C4-2B (cell line): ENCODE measurements at regions not wholly inside any gene's neighbourhood (a gene's known extent, or its start where the extent isn't known, plus 50 kb on each side); places are given as distances from the start of the nearest gene placed in this dataset.

Experiments
- H3K27ac ChIP-seq: fragments of 450-650 bp; 2 replicates; pipeline ENCODE4 v1.5.1; 2017
- ZFX ChIP-seq: fragments of 450-650 bp; IDR thresholded peaks from 2 replicates; pipeline ENCODE4 v1.6.1; 2017
- TF ChIP-seq, protein P1 (sequence below): fragments of 450-650 bp; conservative IDR thresholded peaks from 2 replicates; pipeline ENCODE4 v1.5.1; 2017; ENCODE audit warnings: mild to moderate bottlenecking

DNA sequence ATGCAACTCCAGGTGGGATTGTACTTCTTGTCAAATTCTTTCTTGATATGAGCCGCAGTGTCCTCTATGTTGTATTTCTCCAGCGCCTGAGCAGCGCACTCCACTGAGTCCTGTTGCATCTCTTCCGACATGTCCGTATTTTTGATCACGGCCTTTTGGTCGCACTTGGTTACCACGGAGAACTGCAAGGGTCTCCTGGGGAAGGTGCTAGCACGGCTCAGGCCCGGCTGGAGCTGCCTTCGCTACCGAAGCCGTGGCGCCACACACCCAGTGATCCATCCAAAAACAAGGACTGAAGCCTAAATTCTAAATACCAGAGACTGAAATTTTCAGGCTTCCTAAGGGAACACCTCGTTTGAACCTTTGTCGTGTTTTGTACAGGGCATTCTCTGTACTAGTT lies 194.4 kb upstream of the SEMA3D start:
- TF ChIP-seq, protein P1, sequence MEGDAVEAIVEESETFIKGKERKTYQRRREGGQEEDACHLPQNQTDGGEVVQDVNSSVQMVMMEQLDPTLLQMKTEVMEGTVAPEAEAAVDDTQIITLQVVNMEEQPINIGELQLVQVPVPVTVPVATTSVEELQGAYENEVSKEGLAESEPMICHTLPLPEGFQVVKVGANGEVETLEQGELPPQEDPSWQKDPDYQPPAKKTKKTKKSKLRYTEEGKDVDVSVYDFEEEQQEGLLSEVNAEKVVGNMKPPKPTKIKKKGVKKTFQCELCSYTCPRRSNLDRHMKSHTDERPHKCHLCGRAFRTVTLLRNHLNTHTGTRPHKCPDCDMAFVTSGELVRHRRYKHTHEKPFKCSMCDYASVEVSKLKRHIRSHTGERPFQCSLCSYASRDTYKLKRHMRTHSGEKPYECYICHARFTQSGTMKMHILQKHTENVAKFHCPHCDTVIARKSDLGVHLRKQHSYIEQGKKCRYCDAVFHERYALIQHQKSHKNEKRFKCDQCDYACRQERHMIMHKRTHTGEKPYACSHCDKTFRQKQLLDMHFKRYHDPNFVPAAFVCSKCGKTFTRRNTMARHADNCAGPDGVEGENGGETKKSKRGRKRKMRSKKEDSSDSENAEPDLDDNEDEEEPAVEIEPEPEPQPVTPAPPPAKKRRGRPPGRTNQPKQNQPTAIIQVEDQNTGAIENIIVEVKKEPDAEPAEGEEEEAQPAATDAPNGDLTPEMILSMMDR = no peak
- TF ChIP-seq ZFX = no peak
- H3K27ac ChIP-seq = no peak overlapping the region

DNA sequence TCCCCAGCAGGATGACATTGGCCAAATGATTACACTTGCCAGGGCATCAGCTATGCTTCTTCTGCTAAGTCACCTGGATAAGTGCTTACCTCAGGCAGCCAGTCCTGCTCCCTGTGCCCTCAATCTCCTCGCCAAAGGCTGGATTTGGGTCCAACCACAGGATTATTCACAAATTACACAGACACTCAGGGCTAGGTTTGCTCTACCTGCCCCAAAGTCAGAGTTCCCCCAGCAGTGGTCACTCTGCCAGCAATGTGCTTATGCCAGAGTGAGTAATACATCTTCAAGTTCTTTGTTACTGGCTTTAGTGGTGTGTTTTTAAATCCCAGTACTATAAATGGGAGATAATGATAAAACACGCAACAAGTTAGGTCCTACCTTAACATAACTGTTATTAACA lies 189.7 kb upstream of the SEMA3D start:
- TF ChIP-seq, protein P1 = no peak
- no peak for TF ChIP-seq ZFX
- H3K27ac ChIP-seq = no peak overlapping the region

DNA sequence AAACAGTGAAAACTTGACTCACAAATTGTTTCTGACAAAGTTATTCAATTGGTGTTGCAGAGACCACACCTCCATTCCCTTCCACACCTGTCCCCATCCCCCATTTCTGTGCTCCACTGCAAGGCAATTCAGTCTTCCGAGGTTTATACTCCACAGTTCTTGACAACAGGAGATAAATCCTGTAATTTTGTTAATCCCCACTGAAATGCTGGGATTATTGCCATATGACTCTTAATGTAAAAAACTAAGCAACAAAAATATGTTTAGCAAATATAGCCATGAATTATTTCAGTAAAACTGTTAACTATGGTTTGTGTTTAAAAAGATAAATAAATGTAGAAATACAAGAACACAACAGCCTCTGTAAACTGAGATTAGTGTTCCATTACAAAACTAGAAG lies 170.1 kb upstream of the SEMA3D start:
- TF ChIP-seq, protein P1 = no peak
- TF ChIP-seq ZFX = no peak
- H3K27ac ChIP-seq = no peak overlapping the region

DNA sequence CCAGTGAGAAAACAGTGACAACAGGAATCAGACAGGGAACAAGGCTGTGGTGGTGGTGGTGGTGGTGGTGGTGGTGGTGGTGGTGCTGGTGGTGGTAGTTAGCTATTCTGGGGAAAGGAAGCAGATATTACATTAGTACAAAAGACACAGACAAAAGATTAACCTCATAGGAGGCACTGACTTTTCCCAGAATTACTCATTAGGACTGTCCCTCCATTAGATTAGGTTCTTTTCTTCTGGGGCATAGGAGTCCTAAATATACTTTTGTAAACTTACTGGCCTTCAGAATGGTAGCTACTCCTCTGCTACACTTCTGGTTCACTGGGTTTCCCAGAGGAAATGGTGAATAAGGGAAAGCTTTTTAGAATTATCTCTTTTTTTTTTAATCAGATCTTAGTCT lies 156.6 kb upstream of the SEMA3D start:
- peak overlapping the region; percentile 58; the same call in 1 of the 2 replicates for H3K27ac ChIP-seq
- TF ChIP-seq, protein P1 = no peak
- no peak for TF ChIP-seq ZFX

DNA sequence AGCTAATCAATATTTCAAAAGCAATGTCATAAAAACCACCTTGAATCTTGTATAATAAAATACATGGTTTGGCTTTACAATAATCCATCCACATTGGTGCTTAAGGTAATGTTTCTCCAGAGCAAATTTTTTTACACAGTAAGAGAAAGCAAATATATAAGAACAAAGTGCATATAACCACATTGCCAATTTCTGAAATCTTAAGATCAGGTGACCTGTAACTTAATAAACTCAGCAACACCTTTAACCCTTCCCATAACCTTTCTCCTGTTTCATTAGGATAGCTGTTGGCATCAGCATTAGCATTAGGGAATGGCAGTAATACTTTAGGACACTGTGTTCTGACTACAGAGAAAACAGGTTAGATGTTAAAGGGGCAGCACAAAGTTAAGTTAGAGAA lies 155.9 kb upstream of the SEMA3D start:
- no peak for TF ChIP-seq ZFX
- TF ChIP-seq, protein P1 = no peak
- peak overlapping the region; percentile 58; the same call in 1 of the 2 replicates for H3K27ac ChIP-seq

DNA sequence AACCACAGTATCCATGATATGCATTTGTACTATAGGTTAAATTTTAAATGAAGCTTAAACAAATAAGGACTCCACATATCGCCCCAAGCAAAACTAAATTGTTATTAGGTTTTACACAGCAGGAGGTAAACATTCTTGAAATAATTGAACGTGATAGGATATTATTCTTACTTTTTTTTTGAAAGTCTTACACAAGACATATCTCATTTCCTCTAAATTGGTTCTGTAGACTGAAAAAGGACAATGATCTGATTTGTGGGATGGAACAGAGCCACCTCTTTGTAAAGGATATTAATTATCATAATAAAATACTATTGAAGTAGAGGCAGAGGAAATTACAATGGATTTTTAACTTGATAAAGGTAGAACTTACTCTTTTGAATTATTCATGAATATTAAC lies 155.1 kb upstream of the SEMA3D start:
- H3K27ac ChIP-seq = no peak overlapping the region
- TF ChIP-seq ZFX = no peak
- TF ChIP-seq, protein P1 = no peak

DNA sequence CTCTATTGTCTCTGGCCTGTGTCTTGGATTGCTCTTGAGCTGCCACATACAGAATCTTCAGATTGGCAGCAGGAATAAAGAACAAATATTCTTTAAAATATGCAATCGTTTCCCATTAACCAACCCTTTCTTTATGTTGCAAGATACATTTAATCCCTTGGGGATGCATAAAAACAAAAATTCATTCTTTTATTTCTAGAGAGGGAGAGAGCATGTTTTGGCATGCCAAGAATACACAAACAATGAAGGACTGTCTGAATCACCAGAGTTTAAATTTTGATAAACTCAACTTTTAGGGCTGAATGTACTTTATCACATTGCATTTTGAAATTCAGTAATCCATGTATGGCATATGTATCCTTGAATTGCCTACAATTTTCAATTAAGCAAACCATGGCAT lies 154.3 kb upstream of the SEMA3D start:
- TF ChIP-seq, protein P1 = no peak
- TF ChIP-seq ZFX = no peak
- no peak overlapping the region for H3K27ac ChIP-seq
